GM18505 (cell line): ENCODE measurements at regions not wholly inside any gene's neighbourhood (a gene's known extent, or its start where the extent isn't known, plus 50 kb on each side); places are given as distances from the start of the nearest gene placed in this dataset.

ENCODE experiments used
- ATAC-seq: cut with Tn5 transposase; IDR thresholded peaks from one replicate; pipeline ENCODE4 v1.9.1; 2021; ENCODE audit not compliant: unreplicated experiment
- POLR2A ChIP-seq: IDR thresholded peaks from 4 replicates; pipeline ENCODE4 v1.6.1; 2011; ENCODE audit warnings: borderline replicate concordance; ENCODE audit not compliant: insufficient read depth, insufficient read length; ENCODE audit errors: extremely low read depth

GRCh38 chr5:74919487-74919886 lies 53.3 kb upstream of the FAM169A start:
- TF ChIP-seq POLR2A, result no peak
- no peak for ATAC-seq

- no peak for ATAC-seq
These were observed 52.9 kb upstream of the FAM169A start for GRCh38 chr5:74919041-74919440.

GRCh38 chr5:74918232-74918669 lies 52.1 kb upstream of the FAM169A start:
- ATAC-seq, result no peak
- TF ChIP-seq POLR2A, result no peak

More at GRCh38 chr5:74919041-74919440, 52.9 kb upstream of the FAM169A start:
- TF ChIP-seq POLR2A, result no peak

GRCh38 chr5:74916831-74917710 lies 50.9 kb upstream of the FAM169A start:
- no peak for TF ChIP-seq POLR2A
- ATAC-seq, result no peak
